Activated CD4-positive, alpha-beta T cell treated with anti-CD3 and anti-CD28 coated beads for 4 hours (primary cell): ENCODE measurements at regions not wholly inside any gene's neighbourhood (a gene's known extent, or its start where the extent isn't known, plus 50 kb on each side); places are given as distances from the start of the nearest gene placed in this dataset.
"Not testable (repeated sequence)": the region's sequence is repeated elsewhere in the genome, so short reads cannot be mapped to it uniquely, and the experiment has no call there.

Experiments used
- DNase-seq, 2 donors: peaks; one replicate each; pipeline ENCODE4 v3.0.0-alpha.2; 2020

- no peak for DNase-seq
Observed at GRCh38 chr11:87628026-87628580, 547.1 kb downstream of the RAB38 start.

DNA sequence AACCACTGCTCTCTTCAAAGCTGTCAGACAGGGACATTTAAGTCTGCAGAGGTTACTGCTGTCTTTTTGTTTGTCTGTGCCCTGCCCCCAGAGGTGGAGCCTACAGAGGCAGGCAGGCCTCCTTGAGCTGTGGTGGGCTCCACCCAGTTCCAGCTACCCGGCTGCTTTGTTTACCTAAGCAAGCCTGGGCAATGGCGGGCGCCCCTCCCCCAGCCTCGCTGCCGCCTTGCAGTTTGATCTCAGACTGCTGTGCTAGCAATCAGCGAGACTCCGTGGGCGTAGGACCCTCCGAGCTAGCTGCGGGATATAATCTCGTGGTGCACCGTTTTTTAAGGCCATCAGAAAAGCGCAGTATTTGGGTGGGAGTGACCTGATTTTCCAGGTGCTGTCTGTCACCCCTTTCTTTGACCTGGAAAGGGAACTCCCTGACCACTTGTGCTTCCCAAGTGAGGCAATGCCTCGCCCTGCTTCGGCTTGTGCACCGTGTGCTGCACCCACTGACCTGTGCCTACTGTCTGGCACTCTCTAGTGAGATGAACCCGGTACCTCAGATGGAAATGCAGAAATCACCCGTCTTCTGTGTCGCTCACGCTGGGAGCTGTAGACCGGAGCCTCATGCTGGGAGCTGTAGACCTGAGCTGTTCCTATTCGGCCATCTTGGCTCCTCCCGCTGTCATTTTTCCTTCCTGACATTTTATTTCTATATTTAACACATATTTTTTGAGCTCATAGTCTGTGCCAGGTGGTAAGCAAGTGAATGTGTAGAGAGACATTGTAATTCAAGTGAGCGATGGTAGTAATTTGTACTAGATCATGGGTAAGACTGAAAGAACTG is 551.5 kb downstream of the RAB38 start:
- not testable (repeated sequence) for DNase-seq

GRCh38 chr11:87616511-87616910 is 558.7 kb downstream of the RAB38 start:
- no peak for DNase-seq

DNA sequence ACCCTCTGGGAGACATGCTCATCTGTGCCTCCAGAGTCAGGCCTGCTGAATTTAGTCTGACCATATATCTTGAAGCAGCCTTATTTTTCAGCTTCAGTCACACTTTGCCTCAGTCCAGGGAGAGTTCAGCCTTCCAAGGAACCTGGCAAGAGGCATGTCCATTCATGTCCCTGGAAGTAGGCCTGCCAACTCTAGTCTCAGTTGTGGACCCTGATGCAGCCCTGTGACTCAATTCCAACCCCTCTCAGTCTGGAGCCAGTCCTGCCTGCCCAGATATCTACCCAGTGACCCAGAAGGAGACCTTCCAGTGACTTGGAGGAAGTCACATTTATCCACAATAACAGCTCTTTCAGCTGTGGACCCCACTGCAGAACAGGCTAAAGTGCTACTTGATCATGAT is 566.6 kb downstream of the TMEM135 start:
- no peak for DNase-seq

DNA sequence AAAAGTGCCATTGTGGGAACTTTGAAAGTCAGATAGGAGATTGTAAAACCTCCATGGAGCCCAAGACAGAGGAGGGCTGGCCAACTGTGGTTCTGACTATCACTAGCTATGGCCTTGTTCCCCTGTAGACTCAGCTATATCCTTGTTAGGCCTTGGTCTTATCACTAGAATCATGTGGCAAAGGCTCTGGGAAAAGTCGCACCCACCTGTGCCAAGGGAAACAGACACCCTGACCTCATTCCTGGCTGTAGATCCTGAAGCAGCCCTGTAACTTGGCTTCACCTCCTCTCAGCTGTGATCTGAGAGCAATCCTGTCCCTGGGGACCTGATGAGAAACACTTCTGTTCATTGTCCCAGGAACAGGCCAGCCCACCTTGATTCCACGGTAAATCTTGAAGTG is 566.2 kb downstream of the TMEM135 start:
- DNase-seq = no peak

DNA sequence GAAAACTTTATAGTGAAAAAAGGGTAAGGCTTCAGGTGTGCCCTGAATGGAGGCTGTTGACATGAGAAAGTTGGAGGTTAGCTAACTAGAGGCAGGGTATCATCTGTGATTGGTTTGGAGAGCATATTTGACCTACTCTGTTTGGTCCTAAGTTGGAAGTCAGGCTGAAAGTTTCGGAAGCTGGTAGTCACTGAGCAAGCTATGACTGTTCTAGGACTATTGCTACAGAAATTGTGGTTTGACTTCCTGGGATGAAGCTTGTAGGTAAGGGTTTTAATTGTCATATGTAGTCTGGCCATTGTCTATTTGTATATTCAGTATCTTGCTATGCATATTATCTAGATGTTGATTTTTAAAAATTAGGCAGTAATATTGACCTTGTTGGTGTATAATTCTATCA is 565.0 kb downstream of the TMEM135 start:
- DNase-seq = no peak

DNA sequence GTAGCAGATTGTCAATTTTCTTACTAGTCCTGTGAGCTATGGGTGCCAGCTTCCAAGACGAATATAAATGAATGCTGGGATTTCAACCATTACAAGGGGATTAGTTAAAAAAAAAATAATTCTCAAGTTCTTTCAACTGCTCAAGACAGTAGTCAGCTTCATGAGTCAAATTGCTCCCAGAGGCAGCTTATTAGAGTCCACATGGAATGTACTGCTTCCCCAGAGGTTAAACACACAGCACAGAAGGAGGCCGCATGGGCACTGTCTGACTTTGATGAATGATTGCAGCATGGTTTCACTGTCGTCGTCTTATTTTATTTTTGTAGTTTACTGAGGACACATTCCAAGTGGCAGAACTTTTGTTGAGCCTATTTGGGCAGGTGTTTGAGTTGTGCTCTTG is 563.2 kb downstream of the TMEM135 start:
- DNase-seq = no peak

- DNase-seq = no peak
Observed at GRCh38 chr11:87597725-87598124, 560.0 kb downstream of the TMEM135 start.

DNA sequence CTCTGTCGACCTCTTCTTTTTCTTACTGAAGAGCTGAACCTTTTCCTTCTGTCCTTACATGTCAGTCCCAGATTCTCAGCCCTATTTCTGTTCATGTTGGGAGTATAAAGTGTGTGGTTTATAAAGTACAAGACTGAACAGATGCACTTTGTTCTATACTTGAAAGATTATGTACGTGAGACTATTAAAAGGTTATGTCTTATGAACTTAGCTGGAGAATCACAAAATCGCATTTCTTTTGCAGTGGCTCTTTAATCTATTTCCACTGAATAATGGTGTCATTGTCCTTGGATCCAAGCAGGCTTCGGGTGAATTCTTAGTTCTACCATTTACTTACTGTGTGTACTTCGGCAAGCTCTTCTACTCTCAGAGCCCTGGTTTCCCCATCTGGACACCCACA is 558.4 kb downstream of the TMEM135 start:
- DNase-seq = no peak

DNA sequence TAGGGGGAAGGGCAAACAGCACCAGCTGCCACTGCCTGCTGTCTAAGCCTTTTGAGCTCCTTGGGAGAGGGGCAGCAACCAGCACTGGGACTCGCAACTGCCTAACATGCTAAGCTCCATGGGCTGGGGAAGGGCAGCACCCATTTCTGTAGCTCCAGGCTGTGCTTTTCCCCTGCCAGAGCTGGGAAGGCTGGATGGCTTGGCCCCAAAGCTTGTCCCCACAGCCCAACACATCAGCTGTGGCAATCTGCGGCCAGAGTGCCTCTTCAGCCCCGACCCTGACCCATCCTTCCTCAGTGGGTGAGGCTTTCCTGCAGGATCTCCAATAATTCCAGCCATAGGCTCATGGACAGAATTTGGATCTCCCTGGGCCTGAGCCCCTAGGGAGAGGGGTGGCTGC is 551.3 kb downstream of the TMEM135 start:
- no peak for DNase-seq

- DNase-seq = not testable (repeated sequence)
Observed at GRCh38 chr11:87585613-87586012, 547.9 kb downstream of the TMEM135 start.

DNA sequence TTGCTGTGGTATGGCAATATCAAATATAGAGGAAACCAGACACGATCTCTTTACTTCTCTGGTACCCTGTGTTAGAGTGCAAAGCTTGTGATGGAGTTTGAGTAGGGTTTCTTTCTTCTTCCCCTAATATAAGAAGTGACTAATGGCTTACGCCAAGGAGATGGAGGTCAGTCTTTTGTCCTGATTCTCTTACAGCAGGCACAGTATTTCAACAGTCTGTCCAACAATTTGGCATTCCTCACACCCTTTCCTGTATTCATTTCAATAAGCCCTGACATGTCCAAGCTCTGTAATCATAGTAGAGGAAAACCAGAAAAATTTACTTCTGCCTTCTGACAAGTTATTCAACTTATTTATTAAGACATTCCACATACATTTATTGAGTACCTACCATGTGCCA is 546.2 kb downstream of the TMEM135 start:
- DNase-seq = no peak

- no peak for DNase-seq
Observed at GRCh38 chr11:87575088-87575487, 537.4 kb downstream of the TMEM135 start.

DNA sequence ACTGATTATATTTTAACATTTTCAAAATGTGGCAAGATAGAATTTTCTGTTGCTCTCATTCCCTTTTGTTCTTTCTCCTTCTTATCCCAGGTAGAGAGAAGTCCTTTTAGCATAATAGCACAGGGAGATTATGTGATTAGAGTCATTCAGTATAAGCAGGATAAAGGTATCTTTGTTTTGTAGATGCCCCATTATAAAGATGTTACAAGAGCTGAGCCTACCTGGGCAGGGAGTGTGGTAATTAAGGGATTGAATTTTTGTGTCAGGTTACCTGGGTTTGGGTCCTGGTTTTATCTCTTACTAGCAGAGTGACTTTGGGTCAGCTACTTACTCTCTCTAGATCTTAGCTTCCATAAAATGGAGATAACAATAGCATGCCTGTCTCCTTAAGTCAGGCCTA is 536.5 kb downstream of the TMEM135 start:
- DNase-seq = no peak

GRCh38 chr11:87573708-87574107 is 536.0 kb downstream of the TMEM135 start:
- DNase-seq = no peak

DNA sequence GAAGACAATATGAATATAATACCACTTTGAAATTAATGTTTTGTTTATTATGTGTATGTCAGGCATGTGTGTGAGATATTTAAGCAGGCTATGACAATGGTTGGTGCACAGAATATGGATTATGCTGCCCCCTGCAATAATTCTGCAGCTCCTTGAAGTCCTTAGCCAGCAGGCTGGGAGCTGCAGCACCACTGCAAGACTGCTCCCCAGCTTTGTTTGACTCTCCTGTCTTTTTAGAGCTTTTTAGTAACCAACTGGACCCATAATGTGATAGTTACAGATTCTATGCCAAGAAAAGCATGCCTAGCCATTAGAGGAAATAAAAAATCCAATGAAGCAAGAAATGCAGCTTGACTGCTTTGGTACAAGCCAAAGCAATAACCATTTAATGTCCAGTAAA is 535.1 kb downstream of the TMEM135 start:
- no peak for DNase-seq

DNA sequence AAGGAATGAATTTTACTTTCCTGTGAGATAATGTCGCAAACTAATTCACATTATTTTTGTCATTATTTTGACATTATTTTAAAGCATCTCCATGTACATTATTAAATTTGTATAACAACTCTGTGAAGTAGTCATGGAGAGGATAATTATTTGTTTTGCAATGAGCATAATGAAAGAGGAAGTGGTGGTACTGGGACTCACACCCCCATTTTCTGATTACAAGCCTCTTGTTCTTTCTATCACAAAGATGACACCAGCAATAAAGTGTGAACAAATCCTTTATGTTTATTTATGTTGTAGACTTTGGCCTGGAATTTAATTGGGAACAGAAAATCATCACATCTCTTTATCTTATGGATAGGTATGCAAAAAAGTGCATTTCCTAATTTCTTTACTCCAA is 522.6 kb downstream of the TMEM135 start:
- no peak for DNase-seq

- not testable (repeated sequence) for DNase-seq
Observed at GRCh38 chr11:87559852-87560251, 522.1 kb downstream of the TMEM135 start.

DNA sequence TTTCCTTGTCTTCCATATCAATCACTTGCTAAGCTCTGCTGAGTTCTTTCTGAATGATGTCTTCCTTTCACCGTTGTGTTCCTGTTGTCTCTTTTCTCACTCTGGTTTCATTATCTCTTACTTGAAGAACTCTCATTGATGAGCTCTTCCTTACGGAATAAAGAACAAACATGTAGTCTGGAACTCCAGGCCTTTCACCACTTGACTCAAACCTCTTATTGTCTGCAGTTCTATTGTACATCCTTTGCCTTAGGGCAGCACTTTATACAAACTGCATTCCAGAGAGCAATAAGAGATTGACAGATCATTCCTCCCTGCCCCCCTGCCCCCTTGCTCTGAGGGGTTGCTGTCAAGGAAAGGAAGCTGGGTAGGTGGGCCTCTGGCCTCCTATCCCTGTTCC is 517.4 kb downstream of the TMEM135 start:
- DNase-seq = no peak

GRCh38 chr11:87548797-87549196 is 511.1 kb downstream of the TMEM135 start:
- no peak for DNase-seq

GRCh38 chr11:87545858-87546257 is 508.1 kb downstream of the TMEM135 start:
- no peak for DNase-seq

DNA sequence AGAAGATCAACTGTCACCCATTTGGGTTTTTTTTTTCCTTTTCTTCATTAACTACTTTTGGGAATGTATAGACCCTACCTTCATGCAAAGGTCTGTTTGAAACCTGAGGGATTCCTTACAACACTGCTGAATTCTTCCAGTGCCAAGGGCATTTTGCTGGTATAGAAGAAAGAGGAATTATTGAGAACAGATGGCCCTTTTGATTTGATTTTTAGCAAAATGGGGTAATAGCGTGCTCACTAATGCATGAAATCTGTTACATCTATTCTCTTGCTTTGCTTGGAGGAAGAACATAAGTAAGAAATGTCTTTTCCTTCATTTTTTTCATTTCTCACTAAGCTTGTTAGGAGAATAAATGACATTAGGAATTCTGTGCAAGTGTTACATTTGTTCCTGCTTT is 501.9 kb downstream of the TMEM135 start:
- DNase-seq = no peak

GRCh38 chr11:87536565-87536964 is 498.8 kb downstream of the TMEM135 start:
- no peak for DNase-seq

GRCh38 chr11:87536016-87536415 is 498.3 kb downstream of the TMEM135 start:
- DNase-seq = no peak

GRCh38 chr11:87535513-87535912 is 497.8 kb downstream of the TMEM135 start:
- DNase-seq = no peak
